Psoas muscle (tissue), 7 donors: ENCODE measurements at regions not wholly inside any gene's neighbourhood (a gene's known extent, or its start where the extent isn't known, plus 50 kb on each side); places are given as distances from the start of the nearest gene placed in this dataset.
"Not testable (repeated sequence)": the region's sequence is repeated elsewhere in the genome, so short reads cannot be mapped to it uniquely, and the experiment has no call there.

Experiments used
- ATAC-seq, 4 donors: fragments of 200-7000 bp; cut with Tn5 transposase; one replicate each; pipeline ENCODE4 v1.9.1; 2020; ENCODE audit warnings: moderate library complexity in 3 of 4, mild to moderate bottlenecking in 2 of 4
- DNase-seq, 2 donors: peaks; one replicate each; pipeline ENCODE4 v3.0.0-alpha.2; 2020
- H3K27ac ChIP-seq: fragments of 200-600 bp; one replicate; pipeline ENCODE4 v1.8.0; 2022
- H3K27me3 ChIP-seq, 3 donors: fragments of 200-600 bp in 1 of 3; one replicate each; pipeline versions ENCODE4 v1.6.1 to v1.8.0; 2013 to 2022; ENCODE audit warnings: low read length in 2 of 3, mild to moderate bottlenecking in 2 of 3, moderate library complexity in 1 of 3; ENCODE audit not compliant: insufficient read depth in 3 of 3
- H3K36me3 ChIP-seq, 2 donors: fragments of 200-600 bp in 1 of 2; one replicate each; pipeline versions ENCODE4 v1.6.1 to v1.8.0; 2013 to 2022; ENCODE audit warnings: low read depth in 1 of 2, mild to moderate bottlenecking in 1 of 2, moderate library complexity in 1 of 2; ENCODE audit not compliant: insufficient read depth in 1 of 2
- H3K4me1 ChIP-seq: fragments of 200-600 bp; one replicate; pipeline ENCODE4 v1.8.0; 2022
- H3K4me3 ChIP-seq: fragments of 200-600 bp; one replicate; pipeline ENCODE4 v1.8.0; 2022; ENCODE audit warnings: mild to moderate bottlenecking
- H3K9me3 ChIP-seq: fragments of 200-600 bp; one replicate; pipeline ENCODE4 v1.8.0; 2022
- CTCF ChIP-seq: fragments of 200-600 bp; IDR thresholded peaks from one replicate; pipeline ENCODE4 v1.8.0; 2022; ENCODE audit warnings: antibody characterized with exemption
- WGBS, 3 donors: extraction: QIAGEN DNeasy Blood & Tissue Kit; methylation state at CpG; one replicate each; pipeline versions ENCODE4 v1.1.6 to v1.1.7; 2013; 5-methylcytosine and 5-hydroxymethylcytosine counted together
- intact Hi-C, 2 donors: fragments of 100-400 bp; cut with DNase I; formaldehyde crosslinking; loops; one replicate each; pipeline versions ENCODE4 v1.11.0 to v1.14.2; 2022
- donor health status: healthy with polysubstance abuse.
- donor health status: DM: no; HTN: no; CAD: no; lungs with moderate emphysema.
- donor health status: Bipolar disorder and iron deficiency.
- donor health status: healthy.
- donor health status: DM: yes; HTN: yes; CAD: no.
- donor health status: DM: no; HTN: no; CAD: no.
- donor health status: DM: yes; HTN: yes; CAD: no.

GRCh38 chr7:55743454-55743717, 119.2 kb downstream of the SEPTIN14 start:
- H3K9me3 ChIP-seq, ATAC-seq, H3K4me3 ChIP-seq, H3K36me3 ChIP-seq, DNase-seq, H3K4me1 ChIP-seq, H3K27ac ChIP-seq, intact Hi-C loops, H3K27me3 ChIP-seq: not testable (repeated sequence)
- WGBS, 3 donors, result 91 to 95% (median 91%) methylated on average over 10 to 12 of the region's 12 CpGs

- H3K36me3 ChIP-seq, H3K4me1 ChIP-seq, ATAC-seq, DNase-seq, H3K27me3 ChIP-seq, intact Hi-C loops, H3K4me3 ChIP-seq, H3K9me3 ChIP-seq, H3K27ac ChIP-seq: not testable (repeated sequence)
- WGBS, 3 donors, result 91 to 95% (median 92%) methylated on average over 25 to 35 of the region's 37 CpGs
Observed at GRCh38 chr7:55742651-55743453, 119.7 kb downstream of the SEPTIN14 start.

GRCh38 chr7:55741721-55742631, 120.6 kb downstream of the SEPTIN14 start:
- H3K27me3 ChIP-seq, H3K4me3 ChIP-seq, ATAC-seq, H3K27ac ChIP-seq, H3K9me3 ChIP-seq, H3K36me3 ChIP-seq, intact Hi-C loops, DNase-seq, H3K4me1 ChIP-seq: not testable (repeated sequence)
- WGBS, 3 donors, result 89 to 91% (median 91%) methylated on average over 44 to 47 of the region's 47 CpGs

GRCh38 chr7:55740633-55741250, 121.8 kb downstream of the SEPTIN14 start:
- H3K4me1 ChIP-seq, H3K9me3 ChIP-seq, ATAC-seq, H3K27ac ChIP-seq, H3K27me3 ChIP-seq, DNase-seq, H3K36me3 ChIP-seq, intact Hi-C loops, H3K4me3 ChIP-seq: not testable (repeated sequence)
- 88 to 92% (median 89%) methylated on average over 23 to 27 of the region's 27 CpGs for WGBS, 3 donors

GRCh38 chr7:55740053-55740452, 122.5 kb downstream of the SEPTIN14 start:
- H3K4me3 ChIP-seq, H3K9me3 ChIP-seq, H3K4me1 ChIP-seq, intact Hi-C loops, DNase-seq, H3K36me3 ChIP-seq, H3K27me3 ChIP-seq, ATAC-seq, H3K27ac ChIP-seq: not testable (repeated sequence)
- WGBS, 3 donors, result 70 to 85% (median 82%) methylated on average over 4 to 6 of the region's 8 CpGs

- intact Hi-C loops, H3K27ac ChIP-seq, ATAC-seq, H3K36me3 ChIP-seq, DNase-seq, H3K9me3 ChIP-seq, H3K4me1 ChIP-seq, H3K27me3 ChIP-seq, H3K4me3 ChIP-seq: not testable (repeated sequence)
- 54 to 68% (median 60%) methylated on average over 9 to 11 of the region's 11 CpGs for WGBS, 3 donors
Observed at GRCh38 chr7:55736641-55737221, 125.8 kb downstream of the SEPTIN14 start.

- Histone ChIP-seq H3K27ac (no peak overlapping the region), H3K27me3 (no peaks in the 10 kb centered on the region), H3K4me1 (no peaks in the 10 kb centered on the region), H3K4me3 (no peak overlapping the region), H3K36me3 (no peaks in the 10 kb centered on the region), H3K9me3 (no peaks in the 10 kb centered on the region)
- 41 to 50% (median 45%) methylated on average over 8 of the region's 8 CpGs for WGBS, 3 donors
- intact Hi-C loops, result no loop called here
- no peak for ATAC-seq
- TF ChIP-seq CTCF, result no peak
- DNase-seq, result no peak
Observed at GRCh38 chr7:55733241-55734140, 129.1 kb downstream of the SEPTIN14 start.
